HL-60 (cell line): ENCODE measurements at regions not wholly inside any gene's neighbourhood (a gene's known extent, or its start where the extent isn't known, plus 50 kb on each side); places are given as distances from the start of the nearest gene placed in this dataset.
"Not testable (repeated sequence)": the region's sequence is repeated elsewhere in the genome, so short reads cannot be mapped to it uniquely, and the experiment has no call there.

ENCODE experiments used
- DNase-seq, 2 experiments: peaks; one replicate each; pipeline ENCODE4 v3.0.0-alpha.2; 2010 to 2020; ENCODE audit warnings: low read depth in 1 of 2, low spot score in 1 of 2
- H3K27ac ChIP-seq: fragments of 250-450 bp; sonication (Bioruptor Pico); replicated peaks from 2 replicates; pipeline ENCODE4 v1.5.1; 2020; ENCODE audit warnings: mild to moderate bottlenecking, moderate library complexity
- H3K27me3 ChIP-seq: fragments of 250-450 bp; sonication (Bioruptor Pico); 2 replicates; pipeline ENCODE4 v1.5.1; 2021; ENCODE audit warnings: mild to moderate bottlenecking, moderate library complexity; ENCODE audit not compliant: insufficient read depth, poor library complexity, severe bottlenecking
- H3K4me3 ChIP-seq: replicated peaks from 2 replicates; pipeline ENCODE4 v1.5.1; 2011; ENCODE audit warnings: mild to moderate bottlenecking, control low read depth, low read length; ENCODE audit not compliant: insufficient read depth
- CTCF ChIP-seq: IDR thresholded peaks from one replicate; pipeline ENCODE4 v1.5.1; 2011; ENCODE audit warnings: low read length, control low read depth, inconsistent platforms; ENCODE audit not compliant: insufficient read depth
- GABPA ChIP-seq: IDR thresholded peaks from 2 replicates; pipeline ENCODE4 v1.6.1; 2012; ENCODE audit warnings: low read depth
- POLR2AphosphoS5 ChIP-seq: IDR thresholded peaks from 2 replicates; pipeline ENCODE4 v1.6.1; 2012; ENCODE audit warnings: low read depth
- REST ChIP-seq: IDR thresholded peaks from 2 replicates; pipeline ENCODE4 v1.6.1; 2012; ENCODE audit warnings: low read depth; ENCODE audit not compliant: insufficient replicate concordance
- SPI1 ChIP-seq: IDR thresholded peaks from 2 replicates; pipeline ENCODE4 v1.6.1; 2012; ENCODE audit warnings: low read depth, mild to moderate bottlenecking, borderline replicate concordance

GRCh38 chr3:164351131-164351530 lies 727.2 kb downstream of the SI start:
- no peak for DNase-seq
- no peak for TF ChIP-seq GABPA
- TF ChIP-seq CTCF: no peak
- TF ChIP-seq REST: no peak
- no peak for TF ChIP-seq SPI1
- TF ChIP-seq POLR2AphosphoS5: no peak
- H3K4me3 ChIP-seq: no peak overlapping the region
- H3K27me3 ChIP-seq: no peaks in the 10 kb centered on the region
- no peak overlapping the region for H3K27ac ChIP-seq

DNA sequence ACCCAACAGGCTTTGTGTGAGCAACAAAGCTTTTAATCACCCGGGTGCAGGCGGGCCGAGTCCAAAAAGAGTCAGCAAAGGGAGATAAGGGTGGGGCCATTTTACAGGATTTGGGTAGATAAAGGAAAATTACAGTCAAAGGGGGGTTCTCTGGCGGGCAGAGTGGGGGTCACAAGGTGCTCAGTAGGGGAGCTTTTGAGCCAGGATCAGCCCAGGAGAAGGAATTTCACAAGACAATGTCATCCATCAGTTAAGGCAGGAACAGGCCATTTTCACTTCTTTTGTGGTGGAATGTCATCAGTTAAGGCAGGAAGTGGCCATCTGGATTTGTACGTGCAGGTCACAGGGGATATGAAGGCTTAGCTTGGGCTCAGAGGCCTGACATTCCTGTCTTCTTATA lies 736.1 kb downstream of the SI start:
- not testable (repeated sequence) for H3K27ac ChIP-seq, H3K4me3 ChIP-seq, H3K27me3 ChIP-seq, DNase-seq

DNA sequence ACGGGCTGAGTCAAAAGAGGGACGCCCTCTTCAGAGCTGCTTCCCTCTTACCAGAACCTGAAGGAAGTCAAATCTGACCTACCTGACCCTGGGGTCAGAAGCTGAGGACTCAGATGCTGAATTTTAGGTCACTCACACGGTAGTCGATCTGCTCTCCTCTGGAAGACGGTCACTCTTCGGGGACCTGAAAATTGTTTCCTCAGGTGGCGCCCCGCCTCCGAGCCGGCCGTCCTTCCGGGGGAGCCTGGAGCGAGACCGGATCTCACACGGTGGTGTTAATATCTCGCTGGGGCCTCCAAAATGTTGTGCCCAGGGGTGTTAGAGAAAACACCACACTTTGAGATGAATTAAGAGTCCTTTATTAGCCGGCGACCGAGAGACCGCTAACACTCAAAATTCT lies 737.2 kb downstream of the SI start:
- DNase-seq: no peak
- Histone ChIP-seq H3K27ac (no peak overlapping the region), H3K27me3 (no peaks in the 10 kb centered on the region), H3K4me3 (no peak overlapping the region)
- no peak for TF ChIP-seq SPI1
- no peak for TF ChIP-seq GABPA
- no peak for TF ChIP-seq REST
- no peak for TF ChIP-seq CTCF
- TF ChIP-seq POLR2AphosphoS5: no peak

DNA sequence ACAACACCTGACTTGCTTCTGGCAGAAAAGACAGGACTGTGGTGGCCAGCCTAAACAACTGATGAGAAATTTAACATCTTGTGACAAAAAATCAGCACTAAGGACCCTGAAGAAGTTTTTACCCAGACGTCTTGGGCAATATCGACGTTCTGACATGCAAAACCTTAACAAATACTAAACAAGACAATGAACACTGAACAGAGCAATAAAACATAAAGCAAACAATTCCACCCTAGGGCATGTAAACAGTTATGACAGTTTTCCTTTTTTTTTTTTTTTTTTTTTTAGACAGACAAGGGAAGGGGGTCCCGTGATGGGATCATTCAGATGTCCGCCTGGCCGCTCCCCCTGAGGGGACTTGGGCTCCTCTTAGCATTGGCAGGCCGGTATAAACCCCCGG lies 738.0 kb downstream of the SI start:
- DNase-seq: no peak
- H3K27ac ChIP-seq: no peak overlapping the region
- no peak overlapping the region for H3K4me3 ChIP-seq
- TF ChIP-seq GABPA (no peak), CTCF (no peak), SPI1 (no peak), POLR2AphosphoS5 (no peak), REST (no peak)
- no peaks in the 10 kb centered on the region for H3K27me3 ChIP-seq
